Stimulated activated CD8-positive, alpha-beta memory T cell treated with anti-CD3 and anti-CD28 coated beads, Interleukin-2, amount 100 ng/mL, for 1 hour (primary cell): ENCODE measurements at regions not wholly inside any gene's neighbourhood (a gene's known extent, or its start where the extent isn't known, plus 50 kb on each side); places are given as distances from the start of the nearest gene placed in this dataset.
"Not testable (repeated sequence)": the region's sequence is repeated elsewhere in the genome, so short reads cannot be mapped to it uniquely, and the experiment has no call there.

Experiments used
- DNase-seq, 2 donors: peaks; one replicate each; pipeline ENCODE4 v3.0.0-alpha.2; 2020; ENCODE audit warnings: low read depth in 2 of 2

DNA sequence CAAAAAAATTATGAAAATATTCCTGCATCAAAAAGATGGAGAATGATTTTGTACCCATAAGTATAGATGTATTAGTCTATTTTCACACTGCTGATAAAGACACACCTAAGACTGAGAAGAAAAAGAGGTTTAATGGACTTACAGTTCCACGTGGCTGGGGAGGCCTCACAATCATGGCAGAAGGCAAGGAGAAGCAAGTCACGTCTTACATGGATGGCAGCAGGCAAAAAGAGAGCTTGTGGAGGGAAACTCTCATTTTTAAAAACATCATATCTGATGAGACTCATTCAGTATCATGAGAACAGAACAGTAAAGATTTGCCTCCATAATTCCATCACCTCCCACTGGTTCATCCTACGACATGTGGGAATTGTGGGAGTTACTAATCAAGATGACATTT is 979.8 kb downstream of the TDRD15 start:
- DNase-seq: not testable (repeated sequence)

DNA sequence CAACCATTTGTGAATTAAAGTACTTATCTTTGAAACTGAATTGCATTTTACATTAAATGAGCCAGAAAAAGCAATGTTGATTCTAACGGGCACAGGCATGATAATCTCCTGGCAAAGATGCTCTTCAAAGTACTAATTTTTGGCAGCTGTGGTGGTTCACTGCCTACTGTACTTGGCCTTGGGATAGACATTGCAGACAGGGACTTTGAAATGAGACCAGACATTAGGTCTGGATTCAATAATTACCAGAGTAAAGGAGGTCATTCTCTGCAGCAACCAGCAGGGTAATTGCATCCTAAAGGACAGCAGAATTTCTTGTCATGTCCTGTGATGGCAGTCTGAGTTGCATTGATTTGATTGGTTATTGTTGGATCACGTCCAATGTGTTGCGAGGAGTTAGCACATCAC is 986.5 kb downstream of the TDRD15 start:
- no peak for DNase-seq

DNA sequence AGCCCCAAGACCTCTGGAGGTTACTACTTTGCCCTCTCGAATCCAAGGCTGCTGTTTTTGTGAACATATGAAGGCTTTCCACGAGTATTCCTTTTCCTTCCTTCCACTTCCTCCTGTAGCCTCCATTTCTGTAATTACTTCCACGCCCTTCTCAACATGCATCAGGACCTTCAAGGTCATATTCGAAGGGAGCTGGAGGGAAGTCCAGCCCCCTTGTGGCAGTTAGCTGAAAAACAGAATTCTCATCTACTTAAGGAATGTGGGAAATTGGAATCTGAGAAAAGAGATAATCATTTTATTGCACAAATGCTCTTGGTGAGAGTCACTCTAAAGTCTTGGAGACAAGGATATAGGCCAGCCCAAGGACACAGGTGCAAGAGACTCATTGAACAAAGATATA is 1000.2 kb downstream of the TDRD15 start:
- DNase-seq: no peak

DNA sequence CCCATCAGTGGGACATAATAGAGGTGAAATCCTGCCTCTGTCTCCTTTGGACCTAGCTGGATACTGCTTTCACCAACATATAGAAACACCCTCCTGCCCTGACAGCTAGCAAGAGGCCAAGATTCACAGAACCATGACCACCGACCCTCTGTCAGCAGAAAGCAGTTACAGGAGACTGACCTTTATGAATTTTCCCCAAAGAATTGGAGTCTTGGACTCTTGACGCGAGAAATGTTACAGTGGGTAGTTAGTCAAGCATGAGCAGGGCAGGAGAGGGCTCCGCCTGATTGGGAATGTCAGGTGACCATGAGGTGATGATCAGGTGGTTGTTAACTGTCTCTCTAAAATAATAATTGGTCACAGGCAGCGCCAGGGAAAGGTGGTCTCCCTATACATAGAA is 1002.3 kb downstream of the TDRD15 start:
- DNase-seq: no peak

DNA sequence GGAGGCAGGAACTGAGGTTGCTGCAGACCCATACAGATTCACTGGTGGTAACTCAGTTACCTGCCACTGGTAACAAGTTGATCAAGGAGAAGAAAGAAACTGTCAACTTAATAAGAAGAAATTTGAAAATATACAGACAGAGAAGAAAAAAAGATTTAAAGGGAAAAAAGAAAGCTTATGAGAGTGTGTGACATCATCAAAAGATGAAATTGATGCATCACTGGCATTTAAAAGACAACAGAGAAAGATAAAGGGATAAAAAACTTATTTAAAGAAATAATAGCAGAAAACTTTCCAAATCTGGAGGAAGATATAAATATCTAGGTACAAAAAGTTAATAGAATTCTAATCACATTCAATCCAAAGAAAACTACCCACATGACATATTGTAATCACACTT is 1003.2 kb downstream of the TDRD15 start:
- DNase-seq: no peak

DNA sequence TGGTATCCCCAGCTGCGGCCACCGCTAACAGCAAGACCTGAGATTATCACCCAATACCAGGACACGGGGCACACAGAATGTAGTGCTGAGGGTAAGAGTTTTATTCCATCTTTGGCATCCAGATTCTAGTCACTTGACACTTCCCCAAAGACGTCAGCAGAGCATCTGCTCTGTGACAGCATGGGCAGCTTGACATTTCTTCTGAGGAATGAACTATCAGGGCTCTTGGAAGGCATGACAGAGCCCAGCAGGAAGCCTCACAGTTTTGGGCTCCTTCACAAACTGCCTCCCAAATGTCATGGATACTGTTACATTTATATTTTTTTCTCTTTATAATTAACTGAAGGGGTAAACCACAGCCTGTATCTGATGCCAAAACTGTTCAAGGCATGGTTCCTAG is 1010.7 kb downstream of the TDRD15 start:
- no peak for DNase-seq

DNA sequence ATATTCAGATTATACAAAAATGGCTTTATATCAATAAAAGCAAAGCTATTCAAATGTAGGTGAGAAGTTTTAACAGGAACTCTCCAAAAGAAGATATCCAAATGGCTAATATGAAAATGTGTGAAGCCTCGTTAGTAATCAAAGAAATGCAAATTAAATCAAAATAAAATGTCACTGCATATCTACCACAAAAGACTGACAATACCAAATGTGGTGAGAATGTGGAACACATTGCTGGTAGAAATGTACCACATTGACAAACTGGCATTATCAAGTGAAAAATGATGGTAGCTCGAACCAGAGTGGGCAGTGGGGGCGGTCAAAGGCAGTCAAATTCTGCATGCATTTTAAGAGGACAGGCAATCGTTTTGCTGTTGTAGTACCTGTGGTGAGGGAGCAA is 1012.7 kb downstream of the TDRD15 start:
- no peak for DNase-seq

DNA sequence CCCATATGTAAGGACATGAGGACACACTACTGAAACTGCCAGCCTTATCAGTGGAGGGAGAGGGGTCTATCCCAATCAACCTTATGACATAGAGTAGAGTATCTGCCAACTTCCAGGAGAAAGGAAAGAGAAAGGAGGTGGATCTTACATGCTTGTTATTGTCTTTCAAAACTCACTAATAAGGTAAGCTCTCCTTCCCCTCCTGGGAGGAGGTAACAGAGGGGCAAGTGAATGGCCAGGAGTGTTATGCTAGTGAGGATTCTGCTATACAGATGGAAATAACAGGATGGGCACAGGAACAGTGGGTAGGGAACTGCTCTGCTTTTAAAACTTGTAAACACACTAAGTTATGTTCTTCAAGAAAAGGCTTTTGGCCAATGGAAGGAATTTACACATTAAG is 1020.1 kb downstream of the TDRD15 start:
- no peak for DNase-seq

DNA sequence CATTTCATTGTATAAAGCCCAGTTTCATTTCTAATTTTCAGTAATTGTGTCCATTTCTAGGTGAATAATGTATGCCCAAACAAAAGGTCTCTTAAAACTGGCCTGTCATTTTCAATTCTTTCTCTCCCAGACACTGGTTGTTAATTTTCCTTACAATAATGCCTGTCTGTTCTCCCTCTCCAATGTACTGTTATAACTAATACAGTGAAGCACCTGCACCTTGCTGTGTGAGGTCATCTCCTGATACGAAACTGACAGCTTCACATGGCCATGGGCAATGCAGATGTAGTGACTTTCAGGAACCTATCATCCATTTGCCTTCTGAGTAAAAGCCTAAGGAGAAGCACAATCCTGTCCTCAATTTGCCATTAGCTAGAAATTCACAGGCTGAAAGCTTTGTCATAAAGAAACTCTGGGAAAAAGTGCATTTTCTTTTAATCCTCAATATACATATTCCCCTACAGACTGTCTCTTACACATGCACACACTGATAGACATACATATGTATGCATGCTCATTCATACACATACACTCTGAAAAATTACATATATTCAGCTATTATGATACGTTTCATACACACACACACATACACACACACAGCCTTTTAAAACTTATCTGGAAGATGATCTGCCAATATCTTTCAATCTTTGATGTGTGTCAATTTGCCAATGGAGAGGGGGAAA is 1030.3 kb downstream of the TDRD15 start:
- no peak for DNase-seq

DNA sequence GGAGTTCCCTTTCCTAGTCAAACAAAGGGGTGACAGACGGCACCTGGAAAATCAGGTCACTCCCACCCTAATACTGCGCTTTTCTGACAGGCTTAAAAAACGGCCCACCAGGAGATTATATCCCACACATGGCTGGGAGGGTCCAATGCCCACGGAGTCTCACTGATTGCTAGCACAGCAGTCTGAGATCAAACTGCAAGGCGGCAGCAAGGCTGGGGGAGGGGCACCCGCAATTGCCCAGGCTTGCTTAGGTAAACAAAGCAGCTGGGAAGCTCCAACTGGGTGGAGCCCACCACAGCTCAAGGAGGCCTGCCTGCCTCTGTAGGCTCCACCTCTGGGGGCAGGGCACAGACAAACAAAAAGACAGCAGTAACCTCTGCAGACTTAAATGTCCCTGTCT is 1032.9 kb downstream of the TDRD15 start:
- DNase-seq: not testable (repeated sequence)

DNA sequence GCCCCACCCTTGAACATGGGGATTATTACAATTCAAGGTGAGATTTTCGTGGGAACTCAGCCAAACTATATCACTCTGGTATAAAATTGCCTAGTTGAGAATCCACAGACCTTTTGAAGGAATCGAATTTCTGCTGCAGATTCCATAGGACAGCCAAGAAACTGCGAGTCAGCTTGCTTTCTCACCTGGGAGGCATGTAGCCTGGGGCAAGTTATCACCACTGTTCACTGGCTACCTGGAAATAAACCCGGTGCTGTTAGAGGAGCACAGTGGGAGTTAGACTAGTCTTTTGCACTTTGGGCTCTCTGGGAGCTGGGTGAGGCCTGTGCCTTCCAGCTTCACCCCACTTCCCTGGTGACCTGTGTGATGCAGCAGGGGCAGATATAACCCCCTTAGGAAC is 1043.5 kb downstream of the TDRD15 start:
- no peak for DNase-seq

DNA sequence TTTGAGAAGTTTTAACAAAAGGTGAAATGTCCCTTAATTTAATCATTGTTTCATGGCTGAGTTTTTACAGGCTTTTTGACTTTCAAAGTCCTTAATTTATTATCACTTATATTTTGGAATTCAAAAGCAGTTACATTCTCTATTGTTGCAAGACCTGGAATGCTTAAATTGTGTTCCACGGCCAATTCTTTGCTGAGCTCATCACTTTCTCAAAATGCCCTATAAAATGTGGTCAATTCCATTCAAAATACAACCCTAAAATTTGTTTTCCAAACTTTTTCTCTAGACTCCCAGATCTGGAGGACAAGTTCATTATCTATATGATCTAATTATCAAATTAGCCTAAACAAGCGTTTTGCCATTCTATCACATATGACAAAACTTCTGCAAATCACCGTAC is 1051.2 kb downstream of the TDRD15 start:
- DNase-seq: no peak

DNA sequence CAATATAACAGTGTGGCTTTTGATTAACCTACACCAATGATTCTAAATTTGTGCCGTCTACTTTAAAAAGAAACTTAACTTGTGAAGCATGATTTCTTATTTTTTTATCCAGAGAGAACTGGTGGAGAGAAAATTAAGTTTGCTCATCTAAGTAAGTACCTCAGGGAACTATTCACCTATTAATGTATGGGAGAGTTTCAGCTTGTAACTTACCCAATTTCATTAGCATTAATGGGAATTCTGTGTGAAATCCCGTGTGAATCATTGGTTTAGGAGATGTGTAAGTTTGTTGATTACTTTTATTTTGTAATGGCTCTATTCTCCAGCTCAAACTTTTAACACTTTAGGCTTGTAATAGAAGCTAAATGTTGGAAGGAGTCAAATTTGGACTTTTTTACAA is 1061.5 kb downstream of the TDRD15 start:
- DNase-seq: no peak

DNA sequence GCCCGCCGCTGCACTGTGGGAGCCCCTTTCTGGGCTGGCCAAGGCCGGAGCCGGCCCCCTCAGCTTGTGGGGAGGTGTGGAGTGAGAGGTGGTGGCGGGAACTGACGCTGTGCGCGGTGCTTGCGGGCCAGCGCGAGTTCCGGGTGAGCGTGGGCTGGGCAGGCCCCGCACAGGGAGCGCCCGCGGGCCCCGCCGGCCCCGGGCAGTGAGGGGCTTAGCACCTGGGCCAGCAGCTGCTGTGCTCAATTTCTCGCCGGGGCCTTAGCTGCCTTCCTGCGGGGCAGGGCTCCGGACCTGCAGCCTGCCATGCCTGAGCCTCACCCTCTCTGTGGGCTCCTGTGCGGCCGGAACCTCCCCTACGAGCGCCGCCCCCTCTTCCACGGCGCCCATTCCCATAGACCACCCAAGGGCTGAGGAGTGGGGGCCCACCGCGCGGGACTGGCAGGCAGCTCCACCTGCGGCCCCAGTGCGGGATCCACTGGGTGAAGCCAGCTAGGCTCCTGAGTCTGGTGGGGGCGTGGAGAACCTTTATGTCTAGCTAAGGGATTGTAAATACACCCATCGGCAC is 1062.6 kb downstream of the TDRD15 start:
- DNase-seq: not testable (repeated sequence)

DNA sequence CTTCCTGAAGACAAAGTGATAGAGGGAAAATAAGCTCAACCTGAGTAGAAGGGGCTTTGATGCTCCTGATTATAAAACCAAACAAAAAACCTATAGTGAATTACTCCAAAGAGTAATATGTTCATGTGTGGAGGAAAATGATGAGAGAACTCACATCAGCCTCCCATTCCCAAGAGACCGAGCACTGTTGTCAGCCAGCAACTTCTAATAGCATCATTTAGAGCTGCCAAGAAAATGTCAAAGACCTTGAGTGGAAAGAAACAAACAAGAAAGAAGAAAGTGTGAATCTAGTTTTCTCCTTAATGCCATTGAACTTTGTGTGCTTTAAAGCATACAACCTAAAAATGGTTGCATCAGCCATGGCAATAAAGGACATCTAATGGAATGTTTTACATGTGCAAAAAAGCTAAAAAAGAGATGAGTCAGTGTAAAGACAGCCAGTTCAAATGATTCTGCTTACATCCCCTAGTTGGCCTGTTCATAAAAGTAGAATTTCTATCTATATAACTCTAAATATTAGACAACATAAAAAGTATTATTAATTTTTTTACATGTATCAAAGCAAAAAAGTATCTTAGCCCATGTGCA is 1066.2 kb downstream of the TDRD15 start:
- DNase-seq: no peak

DNA sequence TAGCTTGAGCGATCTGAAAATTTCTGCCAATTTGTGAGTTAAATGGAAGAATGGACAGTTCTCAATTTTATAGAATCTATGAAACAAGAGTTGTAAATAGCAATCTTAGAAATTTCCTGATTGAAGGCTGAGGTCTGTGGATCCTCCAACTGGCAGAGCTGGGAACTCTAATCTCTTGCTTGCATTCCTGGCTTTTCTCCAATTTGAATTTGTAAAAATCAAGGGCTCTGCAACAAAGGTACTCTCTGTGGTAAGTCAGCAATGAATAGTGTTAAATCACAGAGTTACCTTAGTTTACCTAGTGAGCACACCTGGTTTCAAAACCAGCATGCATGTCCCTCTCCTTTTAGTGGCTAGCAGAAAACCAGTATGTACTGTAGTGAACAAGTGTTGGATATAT is 1070.5 kb downstream of the TDRD15 start:
- no peak for DNase-seq

DNA sequence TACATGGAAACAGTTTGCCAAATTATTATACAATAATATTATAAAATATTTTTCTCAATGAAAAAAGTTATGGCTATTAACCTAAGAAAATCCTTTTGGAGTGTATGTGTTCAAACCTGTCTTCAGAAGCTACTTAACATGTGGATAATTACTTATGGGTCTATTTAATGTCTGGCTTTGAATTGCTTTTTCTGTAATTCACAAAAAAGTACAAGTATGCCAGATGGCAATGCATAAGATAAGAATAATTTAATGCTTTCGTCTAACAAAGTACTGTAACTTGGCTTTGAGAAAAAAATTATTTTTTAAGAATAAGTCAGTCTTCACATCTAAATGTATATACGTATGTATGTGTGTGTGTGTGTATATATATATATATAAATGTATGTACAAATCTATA is 1073.0 kb downstream of the TDRD15 start:
- DNase-seq: no peak

DNA sequence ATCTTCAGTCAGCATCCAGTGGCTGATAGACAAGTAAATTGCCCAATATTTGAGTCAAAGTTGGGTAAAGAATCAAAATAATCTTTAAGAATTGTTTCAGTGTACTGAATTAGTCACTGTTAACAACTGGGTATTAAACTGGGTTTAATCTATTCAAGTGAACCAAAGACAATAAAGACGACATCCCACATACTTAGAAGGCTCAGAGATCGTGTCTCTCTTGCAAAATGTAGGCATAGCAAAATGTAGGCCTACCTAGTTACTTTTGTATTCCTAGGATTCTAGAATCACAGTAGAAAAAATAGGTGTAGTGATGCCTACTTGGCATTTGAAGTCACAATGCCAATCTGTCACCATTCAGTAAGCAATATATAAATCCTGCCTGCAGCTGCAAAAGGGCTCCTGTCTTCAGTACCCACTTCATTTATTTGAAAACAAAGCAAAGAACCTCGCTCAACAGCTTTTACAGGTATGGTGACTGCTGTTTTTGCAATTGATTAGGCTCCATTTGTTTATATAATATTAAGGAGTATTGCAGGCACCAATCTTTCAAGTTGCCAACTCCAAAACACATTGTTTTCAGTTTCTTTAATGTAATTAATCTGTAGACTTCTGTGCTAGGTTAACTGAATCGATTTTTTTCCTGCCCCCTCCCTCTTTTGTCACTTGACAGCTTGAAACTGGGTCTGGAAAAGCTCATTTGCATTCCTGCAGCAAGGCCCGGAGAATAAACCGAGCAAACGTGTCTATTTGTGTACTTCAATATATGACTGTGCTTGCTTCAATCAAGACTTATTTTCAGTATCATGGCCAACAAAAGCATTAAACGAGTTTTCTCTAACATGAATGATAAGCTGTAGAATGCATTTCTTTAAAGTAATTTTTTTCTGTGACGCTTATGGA is 1074.9 kb downstream of the TDRD15 start:
- DNase-seq: no peak

DNA sequence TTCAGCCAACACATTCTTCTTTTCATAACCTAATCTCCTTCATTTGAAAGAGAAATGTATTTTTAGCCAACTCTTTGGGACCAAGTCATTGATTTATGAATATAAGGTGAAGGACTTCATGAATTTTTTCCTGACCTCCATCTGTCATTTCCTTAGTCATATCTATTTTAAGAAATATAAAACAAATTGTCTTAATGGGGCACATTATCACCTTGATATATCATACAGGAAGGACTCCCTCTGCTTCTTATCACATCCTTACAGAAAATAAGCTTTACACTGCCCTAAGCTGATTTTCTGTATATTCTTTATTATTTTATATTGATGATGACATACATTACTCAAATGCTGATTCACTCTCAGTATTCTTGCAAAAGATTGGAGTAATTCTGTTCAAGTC is 1076.2 kb downstream of the TDRD15 start:
- no peak for DNase-seq

DNA sequence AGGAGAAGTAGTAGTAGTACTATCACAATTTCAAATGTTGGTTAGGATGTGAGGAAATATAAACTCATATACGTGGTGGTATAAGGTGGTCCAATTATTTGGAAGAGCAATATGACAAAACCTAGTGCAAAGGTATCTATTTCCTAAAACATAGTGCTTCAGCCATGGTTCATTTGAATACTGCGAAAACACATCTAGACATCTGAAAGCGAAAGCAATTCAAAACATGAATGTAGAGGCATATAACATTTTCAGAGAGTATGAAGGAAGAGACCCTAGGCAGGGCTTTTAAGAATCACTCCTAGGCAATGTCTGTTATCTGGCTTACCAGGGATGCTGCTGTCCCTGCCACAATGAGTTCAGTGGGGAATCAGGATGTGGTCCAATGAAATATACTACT is 1085.8 kb downstream of the TDRD15 start:
- DNase-seq: no peak

DNA sequence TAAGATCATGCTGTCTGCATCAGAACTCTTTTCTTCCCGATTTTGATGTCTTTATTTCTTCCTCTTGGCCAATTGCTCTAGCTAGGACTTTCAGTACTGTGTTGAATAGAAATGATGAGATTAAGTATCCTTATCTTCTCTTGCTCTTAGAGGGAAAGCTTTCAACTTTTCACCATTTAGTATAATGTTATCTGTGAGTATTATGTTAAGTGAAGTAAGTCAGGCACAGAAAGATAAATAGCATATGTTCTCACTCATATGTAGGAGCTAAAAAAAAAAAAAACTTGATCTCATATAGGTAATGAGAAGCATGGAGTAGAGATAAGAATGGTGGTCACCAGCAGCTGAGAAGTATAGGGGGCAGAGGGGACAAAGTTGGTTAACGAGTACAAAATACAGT is 1089.5 kb downstream of the TDRD15 start:
- no peak for DNase-seq

DNA sequence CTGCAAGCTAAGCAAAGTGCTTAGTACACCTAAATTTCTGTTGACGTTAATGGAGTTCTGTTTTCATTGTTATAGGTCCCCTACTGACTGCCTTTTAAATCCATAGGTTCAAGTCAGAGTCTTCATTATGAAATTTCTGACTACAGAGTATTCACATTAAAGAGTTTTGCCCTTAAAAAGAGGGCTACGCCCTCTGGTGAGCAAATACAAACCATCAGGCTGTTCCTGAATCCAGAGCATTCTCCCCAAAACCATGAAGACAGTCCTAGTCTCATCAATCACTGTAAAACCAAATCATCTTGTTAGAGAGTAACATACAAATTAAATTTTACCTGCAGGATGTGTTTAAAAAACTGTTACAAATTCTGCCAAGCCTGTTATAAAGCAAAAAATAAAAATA is 1091.7 kb downstream of the TDRD15 start:
- no peak for DNase-seq

DNA sequence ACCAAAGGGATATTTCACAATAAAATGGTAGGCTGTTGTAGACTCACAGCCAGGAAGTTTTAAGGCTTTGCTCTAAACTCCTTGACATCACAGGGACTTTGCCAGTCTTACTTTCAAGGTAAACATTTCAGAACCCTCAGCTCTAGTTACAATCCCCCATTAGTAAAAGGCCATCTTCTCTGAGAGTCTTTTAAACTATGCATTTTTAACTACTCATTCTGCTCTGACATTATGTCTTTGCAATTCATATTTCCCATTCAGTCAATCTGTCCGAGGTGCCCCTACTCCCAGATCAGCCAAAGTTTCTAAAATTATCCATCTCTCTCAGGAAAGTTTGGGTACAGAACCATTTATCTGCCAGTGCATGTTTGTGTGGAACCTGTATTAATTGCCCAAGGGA is 1094.1 kb downstream of the TDRD15 start:
- DNase-seq: no peak
